ENCODE measurements at regions not wholly inside any gene's neighbourhood (a gene's known extent, or its start where the extent isn't known, plus 50 kb on each side); places are given as distances from the start of the nearest gene placed in this dataset.

DNA sequence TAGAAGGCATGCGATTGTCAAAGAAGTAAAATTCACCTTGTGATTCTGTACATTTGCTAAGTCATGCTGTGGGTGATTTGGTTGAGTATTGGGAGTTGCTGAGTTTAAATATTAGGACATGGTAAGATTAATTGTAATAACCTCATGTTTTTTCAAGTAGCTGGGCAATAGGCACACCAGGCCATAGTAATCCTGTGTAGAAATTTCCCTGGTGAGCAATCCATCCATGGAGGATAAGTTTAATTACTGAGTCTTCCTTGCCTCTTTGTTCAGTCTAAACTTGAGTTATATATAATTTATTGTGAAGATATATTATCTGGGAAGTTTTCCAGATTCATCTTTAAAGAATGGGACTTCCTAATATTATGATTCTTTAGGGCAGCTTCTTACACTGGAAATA, 221.1 kb upstream of the NUDT12 start:
- TF ChIP-seq, protein P1, sequence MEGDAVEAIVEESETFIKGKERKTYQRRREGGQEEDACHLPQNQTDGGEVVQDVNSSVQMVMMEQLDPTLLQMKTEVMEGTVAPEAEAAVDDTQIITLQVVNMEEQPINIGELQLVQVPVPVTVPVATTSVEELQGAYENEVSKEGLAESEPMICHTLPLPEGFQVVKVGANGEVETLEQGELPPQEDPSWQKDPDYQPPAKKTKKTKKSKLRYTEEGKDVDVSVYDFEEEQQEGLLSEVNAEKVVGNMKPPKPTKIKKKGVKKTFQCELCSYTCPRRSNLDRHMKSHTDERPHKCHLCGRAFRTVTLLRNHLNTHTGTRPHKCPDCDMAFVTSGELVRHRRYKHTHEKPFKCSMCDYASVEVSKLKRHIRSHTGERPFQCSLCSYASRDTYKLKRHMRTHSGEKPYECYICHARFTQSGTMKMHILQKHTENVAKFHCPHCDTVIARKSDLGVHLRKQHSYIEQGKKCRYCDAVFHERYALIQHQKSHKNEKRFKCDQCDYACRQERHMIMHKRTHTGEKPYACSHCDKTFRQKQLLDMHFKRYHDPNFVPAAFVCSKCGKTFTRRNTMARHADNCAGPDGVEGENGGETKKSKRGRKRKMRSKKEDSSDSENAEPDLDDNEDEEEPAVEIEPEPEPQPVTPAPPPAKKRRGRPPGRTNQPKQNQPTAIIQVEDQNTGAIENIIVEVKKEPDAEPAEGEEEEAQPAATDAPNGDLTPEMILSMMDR (conservative IDR thresholded peaks at IDR 0.05; ENCODE audit: low read length), result no peak
- TF ChIP-seq EZH2phosphoT487 (IDR thresholded peaks at IDR 0.05; ENCODE audit: borderline replicate concordance, low read depth, low read length), result no peak
